Esophagus muscularis mucosa (tissue), 4 donors: ENCODE measurements at regions not wholly inside any gene's neighbourhood (a gene's known extent, or its start where the extent isn't known, plus 50 kb on each side); places are given as distances from the start of the nearest gene placed in this dataset.

Experiments used
- EP300 ChIP-seq: sonication (generic); formaldehyde crosslinking; IDR thresholded peaks from one replicate; pipeline ENCODE4 v1.6.1; 2017; ENCODE audit warnings: antibody characterized with exemption
- POLR2A ChIP-seq: fragments of 450-650 bp; IDR thresholded peaks from one replicate; pipeline ENCODE4 v1.6.1; 2017; ENCODE audit warnings: antibody characterized with exemption, moderate library complexity, mild to moderate bottlenecking, low read depth
- POLR2AphosphoS5 ChIP-seq, 2 donors: sonication (generic); formaldehyde crosslinking; IDR thresholded peaks; one replicate each; pipeline ENCODE4 v1.6.1; 2017; ENCODE audit warnings: antibody characterized with exemption in 2 of 2
- TF ChIP-seq, protein P1 (sequence below), 3 experiments: fragments of 200-600 bp in 2 of 3; fragments of 450-650 bp in 1 of 3; sonication (generic) in 2 of 3; IDR thresholded peaks; one replicate each; pipeline ENCODE4 v1.5.1; 2017 to 2019; ENCODE audit warnings: antibody characterized with exemption in 3 of 3, mild to moderate bottlenecking in 2 of 3, moderate library complexity in 1 of 3

DNA sequence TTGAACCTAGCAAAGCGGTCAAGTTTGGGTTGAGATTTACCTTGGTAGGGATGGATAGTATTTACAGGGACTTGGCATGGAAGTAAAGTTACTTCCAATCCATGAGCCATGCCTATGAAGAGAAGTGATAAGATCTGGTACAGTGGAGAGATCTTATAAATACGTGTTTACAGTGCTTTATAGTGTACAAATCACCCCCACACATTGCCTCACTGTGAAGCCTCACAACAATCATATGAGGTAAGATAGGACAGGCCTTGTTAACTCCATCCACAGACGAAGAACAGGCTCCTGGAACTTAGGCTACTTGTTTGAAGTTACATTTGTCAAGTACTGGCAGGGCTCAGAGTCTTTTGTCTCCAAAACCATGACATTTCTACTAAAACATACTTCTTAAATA, 159.8 kb downstream of the PLPPR4 start:
- TF ChIP-seq, protein P1, sequence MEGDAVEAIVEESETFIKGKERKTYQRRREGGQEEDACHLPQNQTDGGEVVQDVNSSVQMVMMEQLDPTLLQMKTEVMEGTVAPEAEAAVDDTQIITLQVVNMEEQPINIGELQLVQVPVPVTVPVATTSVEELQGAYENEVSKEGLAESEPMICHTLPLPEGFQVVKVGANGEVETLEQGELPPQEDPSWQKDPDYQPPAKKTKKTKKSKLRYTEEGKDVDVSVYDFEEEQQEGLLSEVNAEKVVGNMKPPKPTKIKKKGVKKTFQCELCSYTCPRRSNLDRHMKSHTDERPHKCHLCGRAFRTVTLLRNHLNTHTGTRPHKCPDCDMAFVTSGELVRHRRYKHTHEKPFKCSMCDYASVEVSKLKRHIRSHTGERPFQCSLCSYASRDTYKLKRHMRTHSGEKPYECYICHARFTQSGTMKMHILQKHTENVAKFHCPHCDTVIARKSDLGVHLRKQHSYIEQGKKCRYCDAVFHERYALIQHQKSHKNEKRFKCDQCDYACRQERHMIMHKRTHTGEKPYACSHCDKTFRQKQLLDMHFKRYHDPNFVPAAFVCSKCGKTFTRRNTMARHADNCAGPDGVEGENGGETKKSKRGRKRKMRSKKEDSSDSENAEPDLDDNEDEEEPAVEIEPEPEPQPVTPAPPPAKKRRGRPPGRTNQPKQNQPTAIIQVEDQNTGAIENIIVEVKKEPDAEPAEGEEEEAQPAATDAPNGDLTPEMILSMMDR (IDR thresholded peaks at IDR 0.05): no peak
- TF ChIP-seq POLR2A: no peak
- no peak for TF ChIP-seq EP300
- no peak for TF ChIP-seq POLR2AphosphoS5 (IDR thresholded peaks at IDR 0.05)
